NCI-H146 treated with DMSO at 0.1 percent for 48 hours (cell line): ENCODE measurements at regions not wholly inside any gene's neighbourhood (a gene's known extent, or its start where the extent isn't known, plus 50 kb on each side); places are given as distances from the start of the nearest gene placed in this dataset.
"Not testable (repeated sequence)": the region's sequence is repeated elsewhere in the genome, so short reads cannot be mapped to it uniquely, and the experiment has no call there.

ENCODE experiments used
- DNase-seq: peaks from one replicate; lab custom pipeline; 2025; ENCODE audit not compliant: unreplicated experiment; lab: John Stamatoyannopoulos, UW

- no peak for DNase-seq
These were observed 167.3 kb upstream of the KCTD3 start for GRCh38 chr1:215399787-215400186.

GRCh38 chr1:215400741-215401140 is 166.4 kb upstream of the KCTD3 start:
- DNase-seq, result no peak

- DNase-seq, result no peak
These were observed 165.0 kb upstream of the KCTD3 start for GRCh38 chr1:215402147-215402546.

GRCh38 chr1:215405211-215405610 is 161.9 kb upstream of the KCTD3 start:
- no peak for DNase-seq

- no peak for DNase-seq
These were observed 160.2 kb upstream of the KCTD3 start for GRCh38 chr1:215406927-215407326.

- DNase-seq, result no peak
These were observed 159.5 kb upstream of the KCTD3 start for GRCh38 chr1:215407575-215407974.

GRCh38 chr1:215409546-215409945 is 157.6 kb upstream of the KCTD3 start:
- DNase-seq, result not testable (repeated sequence)

GRCh38 chr1:215415521-215415920 is 151.6 kb upstream of the KCTD3 start:
- DNase-seq, result not testable (repeated sequence)

- no peak for DNase-seq
These were observed 150.6 kb upstream of the KCTD3 start for GRCh38 chr1:215416497-215416896.

- no peak for DNase-seq
These were observed 150.0 kb upstream of the KCTD3 start for GRCh38 chr1:215417122-215417521.

- no peak for DNase-seq
These were observed 148.1 kb upstream of the KCTD3 start for GRCh38 chr1:215418876-215419447.

- no peak for DNase-seq
These were observed 145.4 kb upstream of the KCTD3 start for GRCh38 chr1:215421744-215422143.

- DNase-seq, result no peak
These were observed 143.8 kb upstream of the KCTD3 start for GRCh38 chr1:215423288-215423687.

GRCh38 chr1:215425138-215425537 is 142.0 kb upstream of the KCTD3 start:
- DNase-seq, result no peak

GRCh38 chr1:215426101-215426500 is 141.0 kb upstream of the KCTD3 start:
- DNase-seq, result no peak

GRCh38 chr1:215432483-215433227 is 134.4 kb upstream of the KCTD3 start:
- not testable (repeated sequence) for DNase-seq

- no peak for DNase-seq
These were observed 133.9 kb upstream of the KCTD3 start for GRCh38 chr1:215433237-215433636.

GRCh38 chr1:215439549-215439948 is 127.6 kb upstream of the KCTD3 start:
- no peak for DNase-seq

- no peak for DNase-seq
These were observed 122.2 kb upstream of the KCTD3 start for GRCh38 chr1:215444715-215445414.

- not testable (repeated sequence) for DNase-seq
These were observed 119.1 kb upstream of the KCTD3 start for GRCh38 chr1:215448014-215448413.

GRCh38 chr1:215449147-215449546 is 118.0 kb upstream of the KCTD3 start:
- not testable (repeated sequence) for DNase-seq

- DNase-seq, result no peak
These were observed 113.7 kb upstream of the KCTD3 start for GRCh38 chr1:215453440-215453839.
